SK-N-SH treated with all-trans-retinoic acid at 6 μM for 48 hours (cell line): ENCODE measurements at regions not wholly inside any gene's neighbourhood (a gene's known extent, or its start where the extent isn't known, plus 50 kb on each side); places are given as distances from the start of the nearest gene placed in this dataset.

Experiments
- ATAC-seq: fragments of 200-7000 bp; cut with Tn5 transposase; 3 replicates; pipeline ENCODE4 v1.9.1; 2020; ENCODE audit warnings: mild to moderate bottlenecking, moderate library complexity
- ARNTL ChIP-seq: fragments of 450-650 bp; formaldehyde crosslinking; IDR thresholded peaks from 2 replicates; pipeline ENCODE4 v1.5.0; 2020; ENCODE audit warnings: low read depth, mild to moderate bottlenecking, moderate library complexity, borderline replicate concordance
- BACH2 ChIP-seq: fragments of 250-450 bp; sonication (Bioruptor Pico); IDR thresholded peaks from 2 replicates; pipeline ENCODE4 v1.9.0; 2021; ENCODE audit warnings: mild to moderate bottlenecking, borderline replicate concordance
- CSDC2 ChIP-seq: fragments of 250-450 bp; sonication (Bioruptor Pico); IDR thresholded peaks from 2 replicates; pipeline ENCODE4 v1.5.0; 2020; ENCODE audit warnings: mild to moderate bottlenecking, moderate library complexity
- ESRRG ChIP-seq: fragments of 250-450 bp; sonication (Bioruptor Pico); IDR thresholded peaks from 2 replicates; pipeline ENCODE4 v1.6.1; 2021; ENCODE audit warnings: mild to moderate bottlenecking
- ISL1 ChIP-seq: fragments of 250-450 bp; sonication (Bioruptor Pico); IDR thresholded peaks from 2 replicates; pipeline ENCODE4 v2.1.2; 2022; ENCODE audit warnings: mild to moderate bottlenecking, moderate library complexity
- OSR1 ChIP-seq: fragments of 250-450 bp; sonication (Bioruptor Pico); IDR thresholded peaks from 2 replicates; pipeline ENCODE4 v1.8.0; 2022; ENCODE audit warnings: moderate library complexity, mild to moderate bottlenecking, inconsistent platforms
- PPARA ChIP-seq: fragments of 250-450 bp; sonication (Bioruptor Pico); IDR thresholded peaks from 2 replicates; pipeline ENCODE4 v1.5.0; 2020; ENCODE audit warnings: mild to moderate bottlenecking, borderline replicate concordance
- RARB ChIP-seq: fragments of 250-450 bp; sonication (Bioruptor Pico); IDR thresholded peaks from 2 replicates; pipeline ENCODE4 v1.8.0; 2021; ENCODE audit warnings: mild to moderate bottlenecking, moderate library complexity
- SNAI2 ChIP-seq: fragments of 250-450 bp; sonication (Bioruptor Pico); IDR thresholded peaks from 2 replicates; pipeline ENCODE4 v1.5.0; 2020; ENCODE audit warnings: mild to moderate bottlenecking, moderate library complexity
- TOX ChIP-seq: fragments of 250-450 bp; sonication (Bioruptor Pico); IDR thresholded peaks from 2 replicates; pipeline ENCODE4 v1.8.0; 2021; ENCODE audit warnings: mild to moderate bottlenecking, moderate library complexity, borderline replicate concordance
- ZC3H10 ChIP-seq: fragments of 250-450 bp; sonication (Bioruptor Pico); IDR thresholded peaks from 2 replicates; pipeline ENCODE4 v1.5.1; 2021; ENCODE audit warnings: mild to moderate bottlenecking, moderate library complexity
- ZFP3 ChIP-seq: fragments of 250-450 bp; sonication (Bioruptor Pico); IDR thresholded peaks from 2 replicates; pipeline ENCODE4 v1.5.0; 2020; ENCODE audit warnings: mild to moderate bottlenecking, moderate library complexity
- ZNF565 ChIP-seq: fragments of 450-650 bp; formaldehyde crosslinking; conservative IDR thresholded peaks from 2 replicates; pipeline ENCODE4 v1.5.0; 2020; ENCODE audit warnings: low read depth, mild to moderate bottlenecking, moderate library complexity
- ZNF8 ChIP-seq: fragments of 450-650 bp; formaldehyde crosslinking; IDR thresholded peaks from 2 replicates; pipeline ENCODE4 v1.5.0; 2020; ENCODE audit warnings: mild to moderate bottlenecking, moderate library complexity
- TF ChIP-seq, protein P1 (sequence below): fragments of 250-450 bp; sonication (Bioruptor Pico); IDR thresholded peaks from 2 replicates; pipeline ENCODE4 v1.8.0; 2021; ENCODE audit warnings: low read depth, mild to moderate bottlenecking, moderate library complexity, borderline replicate concordance
- TF ChIP-seq, protein P2 (sequence below): fragments of 250-450 bp; sonication (Bioruptor Pico); IDR thresholded peaks from 2 replicates; pipeline ENCODE4 v1.5.1; 2020; ENCODE audit warnings: low read depth, mild to moderate bottlenecking, moderate library complexity
- TF ChIP-seq, protein P3 (sequence below): fragments of 250-450 bp; sonication (Bioruptor Pico); IDR thresholded peaks from 2 replicates; pipeline ENCODE4 v1.8.0; 2020; ENCODE audit warnings: mild to moderate bottlenecking, moderate library complexity, borderline replicate concordance
- TF ChIP-seq, protein P4 (sequence below): fragments of 250-450 bp; sonication (Bioruptor Pico); IDR thresholded peaks from 2 replicates; pipeline ENCODE4 v1.5.1; 2021; ENCODE audit warnings: mild to moderate bottlenecking, moderate library complexity
- TF ChIP-seq, protein P5 (sequence below): fragments of 250-450 bp; sonication (Bioruptor Pico); IDR thresholded peaks from 2 replicates; pipeline ENCODE4 v1.5.0; 2020; ENCODE audit warnings: mild to moderate bottlenecking, moderate library complexity

DNA sequence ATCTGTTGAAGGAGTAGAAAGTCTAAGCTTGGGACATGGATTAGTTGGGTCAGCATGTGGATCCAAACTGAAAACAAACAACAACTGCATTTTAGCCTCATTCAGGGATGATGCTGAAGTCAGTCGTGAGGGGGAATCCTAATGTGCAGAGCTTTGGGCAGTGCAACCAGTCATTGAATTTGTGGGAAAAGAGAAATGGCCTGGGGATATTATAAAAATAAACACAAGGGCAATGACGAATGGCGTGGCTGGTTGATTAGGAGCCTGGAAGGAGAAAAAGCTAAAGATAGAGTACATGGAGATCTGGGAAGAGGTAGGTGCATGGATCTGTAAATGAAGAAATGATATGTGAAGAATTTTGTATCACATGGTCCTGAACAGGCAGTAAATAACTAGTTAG lies 477.6 kb downstream of the TLE1 start:
- ATAC-seq = no peak
- no peak for TF ChIP-seq BACH2 (CRISPR knock-in tag)
- TF ChIP-seq, protein P1, sequence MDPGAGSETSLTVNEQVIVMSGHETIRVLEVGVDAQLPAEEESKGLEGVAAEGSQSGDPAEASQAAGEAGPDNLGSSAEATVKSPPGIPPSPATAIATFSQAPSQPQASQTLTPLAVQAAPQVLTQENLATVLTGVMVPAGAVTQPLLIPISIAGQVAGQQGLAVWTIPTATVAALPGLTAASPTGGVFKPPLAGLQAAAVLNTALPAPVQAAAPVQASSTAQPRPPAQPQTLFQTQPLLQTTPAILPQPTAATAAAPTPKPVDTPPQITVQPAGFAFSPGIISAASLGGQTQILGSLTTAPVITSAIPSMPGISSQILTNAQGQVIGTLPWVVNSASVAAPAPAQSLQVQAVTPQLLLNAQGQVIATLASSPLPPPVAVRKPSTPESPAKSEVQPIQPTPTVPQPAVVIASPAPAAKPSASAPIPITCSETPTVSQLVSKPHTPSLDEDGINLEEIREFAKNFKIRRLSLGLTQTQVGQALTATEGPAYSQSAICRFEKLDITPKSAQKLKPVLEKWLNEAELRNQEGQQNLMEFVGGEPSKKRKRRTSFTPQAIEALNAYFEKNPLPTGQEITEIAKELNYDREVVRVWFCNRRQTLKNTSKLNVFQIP = no peak
- no peak for TF ChIP-seq OSR1
- TF ChIP-seq, protein P2, sequence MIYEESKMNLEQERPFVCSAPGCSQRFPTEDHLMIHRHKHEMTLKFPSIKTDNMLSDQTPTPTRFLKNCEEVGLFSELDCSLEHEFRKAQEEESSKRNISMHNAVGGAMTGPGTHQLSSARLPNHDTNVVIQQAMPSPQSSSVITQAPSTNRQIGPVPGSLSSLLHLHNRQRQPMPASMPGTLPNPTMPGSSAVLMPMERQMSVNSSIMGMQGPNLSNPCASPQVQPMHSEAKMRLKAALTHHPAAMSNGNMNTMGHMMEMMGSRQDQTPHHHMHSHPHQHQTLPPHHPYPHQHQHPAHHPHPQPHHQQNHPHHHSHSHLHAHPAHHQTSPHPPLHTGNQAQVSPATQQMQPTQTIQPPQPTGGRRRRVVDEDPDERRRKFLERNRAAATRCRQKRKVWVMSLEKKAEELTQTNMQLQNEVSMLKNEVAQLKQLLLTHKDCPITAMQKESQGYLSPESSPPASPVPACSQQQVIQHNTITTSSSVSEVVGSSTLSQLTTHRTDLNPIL = no peak
- no peak for TF ChIP-seq ARNTL (CRISPR knock-in tag)
- TF ChIP-seq ZNF8 (CRISPR knock-in tag) = no peak
- no peak for TF ChIP-seq ISL1
- TF ChIP-seq PPARA (CRISPR knock-in tag) = no peak
- no peak for TF ChIP-seq CSDC2
- TF ChIP-seq ZNF565 (CRISPR knock-in tag) = no peak
- TF ChIP-seq, protein P3, sequence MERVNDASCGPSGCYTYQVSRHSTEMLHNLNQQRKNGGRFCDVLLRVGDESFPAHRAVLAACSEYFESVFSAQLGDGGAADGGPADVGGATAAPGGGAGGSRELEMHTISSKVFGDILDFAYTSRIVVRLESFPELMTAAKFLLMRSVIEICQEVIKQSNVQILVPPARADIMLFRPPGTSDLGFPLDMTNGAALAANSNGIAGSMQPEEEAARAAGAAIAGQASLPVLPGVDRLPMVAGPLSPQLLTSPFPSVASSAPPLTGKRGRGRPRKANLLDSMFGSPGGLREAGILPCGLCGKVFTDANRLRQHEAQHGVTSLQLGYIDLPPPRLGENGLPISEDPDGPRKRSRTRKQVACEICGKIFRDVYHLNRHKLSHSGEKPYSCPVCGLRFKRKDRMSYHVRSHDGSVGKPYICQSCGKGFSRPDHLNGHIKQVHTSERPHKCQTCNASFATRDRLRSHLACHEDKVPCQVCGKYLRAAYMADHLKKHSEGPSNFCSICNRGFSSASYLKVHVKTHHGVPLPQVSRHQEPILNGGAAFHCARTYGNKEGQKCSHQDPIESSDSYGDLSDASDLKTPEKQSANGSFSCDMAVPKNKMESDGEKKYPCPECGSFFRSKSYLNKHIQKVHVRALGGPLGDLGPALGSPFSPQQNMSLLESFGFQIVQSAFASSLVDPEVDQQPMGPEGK (CRISPR knock-in tag) = no peak
- TF ChIP-seq ZFP3 = no peak
- TF ChIP-seq RARB (CRISPR knock-in tag) = no peak
- TF ChIP-seq, protein P4, sequence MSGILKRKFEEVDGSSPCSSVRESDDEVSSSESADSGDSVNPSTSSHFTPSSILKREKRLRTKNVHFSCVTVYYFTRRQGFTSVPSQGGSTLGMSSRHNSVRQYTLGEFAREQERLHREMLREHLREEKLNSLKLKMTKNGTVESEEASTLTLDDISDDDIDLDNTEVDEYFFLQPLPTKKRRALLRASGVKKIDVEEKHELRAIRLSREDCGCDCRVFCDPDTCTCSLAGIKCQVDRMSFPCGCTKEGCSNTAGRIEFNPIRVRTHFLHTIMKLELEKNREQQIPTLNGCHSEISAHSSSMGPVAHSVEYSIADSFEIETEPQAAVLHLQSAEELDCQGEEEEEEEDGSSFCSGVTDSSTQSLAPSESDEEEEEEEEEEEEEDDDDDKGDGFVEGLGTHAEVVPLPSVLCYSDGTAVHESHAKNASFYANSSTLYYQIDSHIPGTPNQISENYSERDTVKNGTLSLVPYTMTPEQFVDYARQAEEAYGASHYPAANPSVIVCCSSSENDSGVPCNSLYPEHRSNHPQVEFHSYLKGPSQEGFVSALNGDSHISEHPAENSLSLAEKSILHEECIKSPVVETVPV (CRISPR knock-in tag) = no peak

DNA sequence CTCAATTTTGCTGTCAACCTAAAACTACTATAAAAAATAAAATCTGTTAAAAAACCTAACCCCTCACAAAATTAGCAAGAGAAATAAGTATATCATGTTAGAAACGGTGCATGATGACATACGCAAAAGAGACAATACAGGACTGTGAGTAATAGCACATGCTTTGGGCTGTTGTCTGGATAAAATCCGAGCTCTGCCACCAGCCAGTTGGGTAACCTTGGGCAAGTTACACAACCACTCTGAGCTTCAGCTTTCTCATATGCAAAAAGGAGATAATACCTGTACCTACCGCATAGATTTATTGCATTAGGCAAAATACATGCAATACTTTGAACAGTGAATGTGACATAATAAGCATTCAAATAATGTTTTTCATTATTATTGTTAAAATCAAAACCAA lies 481.7 kb downstream of the TLE1 start:
- TF ChIP-seq ESRRG (CRISPR knock-in tag) (no peak), CSDC2 (no peak), PPARA (CRISPR knock-in tag) (no peak), ZC3H10 (no peak), ISL1 (no peak), ZNF8 (CRISPR knock-in tag) (no peak), ZFP3 (no peak), RARB (CRISPR knock-in tag) (no peak)
- ATAC-seq = no peak

DNA sequence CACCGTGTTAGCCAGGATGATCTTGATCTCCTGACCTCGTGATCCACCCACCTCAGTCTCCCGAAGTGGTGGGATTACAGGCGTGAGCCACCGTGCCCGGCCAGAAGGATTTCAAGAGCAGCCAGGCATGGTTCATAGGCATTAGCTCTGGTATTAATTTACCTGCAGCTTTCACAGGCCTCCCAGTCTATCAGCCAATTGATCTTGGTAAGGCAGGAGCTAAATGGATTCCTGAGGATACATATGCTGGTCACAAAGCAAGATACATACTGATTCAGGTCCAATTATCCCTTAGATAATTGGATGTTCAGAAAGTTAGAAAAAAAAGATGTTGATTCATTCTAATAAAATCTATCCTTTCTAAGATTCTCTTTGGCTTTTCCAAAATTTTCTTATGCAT lies 487.1 kb downstream of the TLE1 start:
- ATAC-seq = no peak
- TF ChIP-seq ARNTL (CRISPR knock-in tag) (no peak), SNAI2 (CRISPR knock-in tag) (no peak)

DNA sequence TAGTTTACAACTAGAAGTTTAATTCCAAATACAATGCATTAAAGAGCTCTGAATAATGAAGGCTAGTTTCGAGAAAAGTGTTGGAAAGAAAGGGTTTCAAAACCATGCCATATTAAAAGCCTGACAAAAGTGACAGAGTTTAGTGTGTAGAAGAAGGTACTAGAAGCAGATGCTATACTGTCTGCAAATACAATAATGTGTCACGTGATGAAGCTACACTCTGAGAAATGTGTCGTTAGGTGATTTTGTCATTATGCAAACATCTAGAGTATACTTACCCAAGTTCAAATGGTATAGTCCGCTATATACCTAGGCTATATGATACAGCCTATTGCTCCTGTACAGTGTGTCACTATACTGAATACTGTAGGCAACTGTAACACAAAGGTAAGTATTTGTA lies 494.1 kb downstream of the TLE1 start:
- ATAC-seq = no peak
- TF ChIP-seq PPARA (CRISPR knock-in tag) (no peak), TOX (CRISPR knock-in tag) (no peak), RARB (CRISPR knock-in tag) (no peak)
- TF ChIP-seq, protein P5, sequence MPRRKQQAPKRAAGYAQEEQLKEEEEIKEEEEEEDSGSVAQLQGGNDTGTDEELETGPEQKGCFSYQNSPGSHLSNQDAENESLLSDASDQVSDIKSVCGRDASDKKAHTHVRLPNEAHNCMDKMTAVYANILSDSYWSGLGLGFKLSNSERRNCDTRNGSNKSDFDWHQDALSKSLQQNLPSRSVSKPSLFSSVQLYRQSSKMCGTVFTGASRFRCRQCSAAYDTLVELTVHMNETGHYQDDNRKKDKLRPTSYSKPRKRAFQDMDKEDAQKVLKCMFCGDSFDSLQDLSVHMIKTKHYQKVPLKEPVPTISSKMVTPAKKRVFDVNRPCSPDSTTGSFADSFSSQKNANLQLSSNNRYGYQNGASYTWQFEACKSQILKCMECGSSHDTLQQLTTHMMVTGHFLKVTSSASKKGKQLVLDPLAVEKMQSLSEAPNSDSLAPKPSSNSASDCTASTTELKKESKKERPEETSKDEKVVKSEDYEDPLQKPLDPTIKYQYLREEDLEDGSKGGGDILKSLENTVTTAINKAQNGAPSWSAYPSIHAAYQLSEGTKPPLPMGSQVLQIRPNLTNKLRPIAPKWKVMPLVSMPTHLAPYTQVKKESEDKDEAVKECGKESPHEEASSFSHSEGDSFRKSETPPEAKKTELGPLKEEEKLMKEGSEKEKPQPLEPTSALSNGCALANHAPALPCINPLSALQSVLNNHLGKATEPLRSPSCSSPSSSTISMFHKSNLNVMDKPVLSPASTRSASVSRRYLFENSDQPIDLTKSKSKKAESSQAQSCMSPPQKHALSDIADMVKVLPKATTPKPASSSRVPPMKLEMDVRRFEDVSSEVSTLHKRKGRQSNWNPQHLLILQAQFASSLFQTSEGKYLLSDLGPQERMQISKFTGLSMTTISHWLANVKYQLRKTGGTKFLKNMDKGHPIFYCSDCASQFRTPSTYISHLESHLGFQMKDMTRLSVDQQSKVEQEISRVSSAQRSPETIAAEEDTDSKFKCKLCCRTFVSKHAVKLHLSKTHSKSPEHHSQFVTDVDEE = no peak
- TF ChIP-seq, protein P2 = no peak
